Erythroblast (primary cell): ENCODE measurements at regions not wholly inside any gene's neighbourhood (a gene's known extent, or its start where the extent isn't known, plus 50 kb on each side); places are given as distances from the start of the nearest gene placed in this dataset.
"Not testable (repeated sequence)": the region's sequence is repeated elsewhere in the genome, so short reads cannot be mapped to it uniquely, and the experiment has no call there.

Experiments
- DNase-seq, 2 experiments: peaks; one replicate each; lab custom pipeline; 2025; lab: John Stamatoyannopoulos, UW
- GATA1 ChIP-seq: IDR thresholded peaks from 2 replicates; pipeline ENCODE4 v1.6.1; 2011; ENCODE audit warnings: low read depth, mild to moderate bottlenecking, control low read depth, low read length, moderate library complexity
- POLR2A ChIP-seq: IDR thresholded peaks from 2 replicates; pipeline ENCODE4 v1.6.1; 2011; ENCODE audit warnings: mild to moderate bottlenecking, low read length

GRCh38 chr6:5838656-5839396 is 167.9 kb downstream of the NRN1 start:
- DNase-seq = no peak
- no peak for TF ChIP-seq GATA1
- no peak for TF ChIP-seq POLR2A

- no peak for DNase-seq
- TF ChIP-seq GATA1 = no peak
- TF ChIP-seq POLR2A = no peak
These were observed 169.4 kb downstream of the NRN1 start for GRCh38 chr6:5837323-5837722.

- not testable (repeated sequence) for DNase-seq
These were observed 170.1 kb downstream of the NRN1 start for GRCh38 chr6:5836597-5836996.

DNA sequence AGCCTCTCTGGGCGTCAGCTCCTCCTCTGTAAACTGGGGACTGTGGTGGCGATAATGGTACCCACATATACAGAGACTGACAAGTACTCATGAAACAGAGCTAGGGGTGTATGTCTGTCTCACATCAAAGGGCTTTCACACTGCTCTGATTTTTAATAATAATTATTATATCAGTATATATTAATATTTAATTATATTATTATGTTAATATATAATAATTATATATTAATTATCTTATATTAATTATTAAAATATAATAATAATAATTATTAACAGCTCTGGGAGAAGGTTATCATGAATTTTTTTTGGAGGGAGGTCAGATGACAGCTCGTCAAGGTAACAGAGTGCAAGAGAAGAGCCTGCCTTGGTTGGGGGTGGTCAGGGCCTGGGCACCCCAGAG is 173.6 kb downstream of the NRN1 start:
- DNase-seq = no peak
- TF ChIP-seq GATA1 = no peak
- no peak for TF ChIP-seq POLR2A

- TF ChIP-seq POLR2A (no peak), GATA1 (no peak)
- DNase-seq = no peak
These were observed 174.1 kb downstream of the NRN1 start for GRCh38 chr6:5832668-5833067.

- not testable (repeated sequence) for DNase-seq
These were observed 175.4 kb downstream of the NRN1 start for GRCh38 chr6:5831219-5831862.

DNA sequence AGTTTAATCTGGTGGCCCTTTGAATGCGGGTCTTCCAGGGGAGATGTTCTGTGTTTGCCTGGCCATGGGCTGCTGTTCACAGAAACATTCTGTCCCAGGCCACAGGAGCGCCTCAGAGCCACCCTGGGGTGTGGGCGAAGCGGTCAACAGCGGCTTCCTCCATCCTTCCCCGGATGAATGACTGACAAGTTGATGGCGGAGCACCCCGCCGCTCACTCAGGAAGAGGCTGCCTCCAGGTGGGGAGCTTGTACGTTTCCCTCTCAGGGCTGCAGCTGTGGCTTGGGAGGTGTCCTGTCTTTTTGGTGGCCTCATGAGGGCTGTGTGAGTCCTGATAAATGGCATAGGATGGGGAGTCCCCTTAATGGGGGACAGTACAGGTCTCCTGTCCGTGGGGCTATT is 178.4 kb downstream of the NRN1 start:
- no peak for TF ChIP-seq GATA1
- no peak for TF ChIP-seq POLR2A
- no peak for DNase-seq

- no peak for DNase-seq
These were observed 179.4 kb downstream of the NRN1 start for GRCh38 chr6:5827056-5827904.

DNA sequence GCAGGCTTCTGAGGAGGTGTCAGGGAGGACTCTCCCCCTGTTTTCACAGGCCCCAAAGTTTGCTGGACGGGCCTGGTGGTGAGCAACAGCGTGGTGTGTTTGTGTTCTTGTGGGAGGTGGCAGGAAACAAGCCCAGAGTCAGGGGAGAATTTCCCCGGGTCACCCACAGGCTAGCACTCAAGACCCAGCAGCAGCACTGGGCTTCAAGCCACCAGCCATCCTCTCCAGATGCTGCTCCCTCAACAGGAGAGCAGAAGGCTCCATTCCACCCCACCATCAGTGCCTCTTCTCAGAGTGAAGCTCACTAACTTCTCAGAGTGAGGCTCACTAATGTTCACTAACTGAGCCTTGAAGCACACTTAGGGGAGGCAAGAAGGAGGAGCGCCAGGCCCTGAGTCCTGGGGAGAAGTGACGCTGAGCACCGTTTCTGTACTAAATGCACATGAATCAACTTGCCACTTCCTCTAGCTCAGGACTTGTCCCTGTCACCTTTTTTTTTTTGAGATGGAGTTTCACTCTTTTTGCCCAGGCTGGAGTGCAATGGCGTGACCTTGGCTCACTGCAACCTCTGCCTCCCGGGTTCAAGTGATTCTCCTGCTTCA is 182.2 kb downstream of the NRN1 start:
- DNase-seq = not testable (repeated sequence)

More at GRCh38 chr6:5827056-5827904, 179.4 kb downstream of the NRN1 start:
- TF ChIP-seq POLR2A = no peak
- no peak for TF ChIP-seq GATA1
